ENCODE measurements at regions not wholly inside any gene's neighbourhood (a gene's known extent, or its start where the extent isn't known, plus 50 kb on each side); places are given as distances from the start of the nearest gene placed in this dataset.

DNA sequence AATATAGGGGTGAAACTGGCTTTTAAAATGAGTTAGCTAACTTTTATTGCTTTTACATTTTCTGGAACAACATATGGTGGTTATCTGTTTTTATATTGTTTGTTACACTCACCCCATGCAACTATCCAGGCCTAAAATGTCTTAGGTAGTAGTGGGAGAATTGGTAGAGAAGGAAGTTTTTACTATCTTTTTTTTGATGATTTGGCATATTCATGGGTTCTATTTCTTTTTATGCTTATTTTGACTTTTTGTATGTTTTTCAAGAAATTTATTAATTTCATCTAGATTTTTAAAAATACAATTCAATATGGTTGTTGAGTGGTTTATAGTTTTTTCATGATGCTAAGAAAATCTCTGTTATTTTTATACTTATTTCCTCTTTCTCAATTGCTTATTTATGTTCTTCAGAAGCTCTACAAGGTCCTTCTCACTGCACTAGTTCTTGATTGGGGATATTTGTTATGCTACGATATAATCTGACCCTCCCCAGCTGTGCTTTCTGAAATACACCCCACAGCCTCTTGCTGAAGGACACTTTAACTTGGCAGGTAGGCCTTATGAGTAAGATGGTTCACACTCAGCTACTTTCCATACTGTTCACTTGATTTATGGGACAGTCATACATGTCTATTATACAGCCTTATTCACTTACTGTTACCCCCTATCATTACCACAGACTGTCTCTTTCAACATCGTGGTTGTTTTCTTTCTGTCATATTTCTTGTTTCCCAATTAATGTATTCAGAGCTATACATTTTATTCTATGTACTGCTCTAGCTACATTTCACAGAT, 431.2 kb downstream of the METTL15 start:
- Histone ChIP-seq H3K9ac (ENCODE audit: insufficient read length) (no peak overlapping the region), H3K9me3 (ENCODE audit: low read depth, low read length) (no peaks in the 10 kb centered on the region), H3K27ac (no peak overlapping the region), H3K4me3 (no peak overlapping the region), H3K36me3 (ENCODE audit: insufficient read depth, low read length) (no peaks in the 10 kb centered on the region)
- no peak for DNase-seq (ENCODE audit: low read depth, low spot score)
- TF ChIP-seq EZH2 (IDR thresholded peaks at IDR 0.05) (no peak), FOXP2 (optimal IDR thresholded peaks at IDR 0.05; ENCODE audit: control extremely low read depth, extremely low read length, insufficient read depth) (no peak), POLR2AphosphoS5 (IDR thresholded peaks at IDR 0.05; ENCODE audit: borderline replicate concordance, low read depth, low read length) (no peak)

DNA sequence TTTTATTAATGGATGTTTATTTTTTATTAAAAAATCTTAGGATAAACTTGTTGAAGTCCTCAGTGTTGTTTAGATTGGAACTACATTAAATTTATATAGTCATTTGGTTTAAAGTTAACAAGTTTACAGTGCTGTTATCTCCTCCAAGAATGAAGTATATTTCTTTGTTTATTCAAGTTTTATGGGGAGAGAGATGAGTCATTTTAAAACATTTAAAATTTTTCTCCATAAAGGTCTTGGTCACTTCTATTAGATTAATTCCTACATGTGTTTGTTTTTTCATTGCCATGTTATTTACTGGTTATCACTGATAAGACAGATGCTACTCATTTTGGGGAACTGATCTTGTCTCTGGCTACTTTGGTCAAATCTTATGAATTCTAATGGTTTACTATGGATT, 429.6 kb downstream of the METTL15 start:
- TF ChIP-seq POLR2AphosphoS5 (IDR thresholded peaks at IDR 0.05; ENCODE audit: borderline replicate concordance, low read depth, low read length): no peak
- no peak for TF ChIP-seq EZH2 (IDR thresholded peaks at IDR 0.05)
- no peak for TF ChIP-seq FOXP2 (optimal IDR thresholded peaks at IDR 0.05; ENCODE audit: control extremely low read depth, extremely low read length, insufficient read depth)
- no peak overlapping the region for H3K27ac ChIP-seq
- no peaks in the 10 kb centered on the region for H3K36me3 ChIP-seq (ENCODE audit: insufficient read depth, low read length)
- H3K9me3 ChIP-seq (ENCODE audit: low read depth, low read length): no peaks in the 10 kb centered on the region
- no peak overlapping the region for H3K4me3 ChIP-seq
- DNase-seq (ENCODE audit: low read depth, low spot score): no peak
- no peak overlapping the region for H3K9ac ChIP-seq (ENCODE audit: insufficient read length)

DNA sequence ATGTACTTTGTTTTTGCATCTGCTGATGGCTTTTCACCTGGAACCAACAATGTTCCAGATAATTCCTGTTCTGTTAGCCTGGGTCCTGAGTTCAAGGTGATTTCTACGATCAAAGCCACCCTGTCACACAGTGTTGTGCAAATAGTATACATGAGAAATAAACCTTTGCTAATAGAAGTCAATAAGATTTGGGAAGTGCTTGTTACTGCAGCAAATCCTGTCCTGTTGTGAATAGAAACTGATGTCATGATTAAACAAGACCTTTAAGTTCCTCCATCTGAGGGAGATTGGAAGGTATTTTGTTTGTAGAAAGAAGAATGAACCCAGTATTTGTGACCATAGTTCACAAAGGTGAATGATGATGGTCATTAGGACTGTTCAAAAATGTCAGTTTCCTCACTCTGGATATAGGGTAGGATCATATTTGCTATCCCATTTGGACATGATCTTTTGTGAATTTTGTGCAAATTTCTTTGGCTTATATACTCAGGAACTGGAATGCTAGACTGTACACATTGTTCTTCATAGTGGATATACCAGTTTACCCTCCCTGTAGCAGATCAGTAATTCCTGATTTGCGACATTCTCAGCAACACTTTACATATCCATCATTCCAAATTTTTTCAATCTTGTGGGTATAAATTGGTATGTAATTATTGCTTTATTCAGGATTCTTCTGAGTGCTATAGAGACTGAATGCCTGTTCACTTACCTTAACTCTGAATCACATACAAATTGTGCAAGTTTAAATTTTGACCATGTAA, 428.5 kb downstream of the METTL15 start:
- no peaks in the 10 kb centered on the region for H3K36me3 ChIP-seq (ENCODE audit: insufficient read depth, low read length)
- no peak for TF ChIP-seq EZH2 (IDR thresholded peaks at IDR 0.05)
- no peak for TF ChIP-seq FOXP2 (optimal IDR thresholded peaks at IDR 0.05; ENCODE audit: control extremely low read depth, extremely low read length, insufficient read depth)
- no peak for TF ChIP-seq POLR2AphosphoS5 (IDR thresholded peaks at IDR 0.05; ENCODE audit: borderline replicate concordance, low read depth, low read length)
- no peaks in the 10 kb centered on the region for H3K9me3 ChIP-seq (ENCODE audit: low read depth, low read length)
- no peak overlapping the region for H3K4me3 ChIP-seq
- no peak overlapping the region for H3K27ac ChIP-seq
- H3K9ac ChIP-seq (ENCODE audit: insufficient read length): no peak overlapping the region
- no peak for DNase-seq (ENCODE audit: low read depth, low spot score)

DNA sequence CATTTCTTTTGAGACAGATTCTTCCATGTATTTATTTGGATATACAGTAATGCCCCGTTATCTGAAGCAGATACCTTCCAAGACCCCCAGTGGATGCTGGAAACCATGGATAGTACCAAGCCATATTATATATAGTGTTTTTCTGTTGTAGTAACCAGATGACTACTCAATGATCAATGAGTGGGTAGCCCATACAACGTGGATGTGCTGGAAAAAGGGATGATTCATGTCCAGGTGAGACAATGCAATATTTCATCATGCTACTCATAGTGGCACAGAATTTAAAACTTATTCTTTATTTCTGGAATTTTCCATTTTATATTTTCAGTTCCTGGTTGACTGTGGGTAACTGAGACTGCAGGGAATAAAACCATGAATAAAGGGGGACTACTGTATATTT, 427.5 kb downstream of the METTL15 start:
- no peak for DNase-seq (ENCODE audit: low read depth, low spot score)
- Histone ChIP-seq H3K9me3 (ENCODE audit: low read depth, low read length) (no peaks in the 10 kb centered on the region), H3K27ac (no peak overlapping the region), H3K9ac (ENCODE audit: insufficient read length) (no peak overlapping the region), H3K4me3 (no peak overlapping the region), H3K36me3 (ENCODE audit: insufficient read depth, low read length) (no peaks in the 10 kb centered on the region)
- no peak for TF ChIP-seq POLR2AphosphoS5 (IDR thresholded peaks at IDR 0.05; ENCODE audit: borderline replicate concordance, low read depth, low read length)
- no peak for TF ChIP-seq FOXP2 (optimal IDR thresholded peaks at IDR 0.05; ENCODE audit: control extremely low read depth, extremely low read length, insufficient read depth)
- no peak for TF ChIP-seq EZH2 (IDR thresholded peaks at IDR 0.05)

DNA sequence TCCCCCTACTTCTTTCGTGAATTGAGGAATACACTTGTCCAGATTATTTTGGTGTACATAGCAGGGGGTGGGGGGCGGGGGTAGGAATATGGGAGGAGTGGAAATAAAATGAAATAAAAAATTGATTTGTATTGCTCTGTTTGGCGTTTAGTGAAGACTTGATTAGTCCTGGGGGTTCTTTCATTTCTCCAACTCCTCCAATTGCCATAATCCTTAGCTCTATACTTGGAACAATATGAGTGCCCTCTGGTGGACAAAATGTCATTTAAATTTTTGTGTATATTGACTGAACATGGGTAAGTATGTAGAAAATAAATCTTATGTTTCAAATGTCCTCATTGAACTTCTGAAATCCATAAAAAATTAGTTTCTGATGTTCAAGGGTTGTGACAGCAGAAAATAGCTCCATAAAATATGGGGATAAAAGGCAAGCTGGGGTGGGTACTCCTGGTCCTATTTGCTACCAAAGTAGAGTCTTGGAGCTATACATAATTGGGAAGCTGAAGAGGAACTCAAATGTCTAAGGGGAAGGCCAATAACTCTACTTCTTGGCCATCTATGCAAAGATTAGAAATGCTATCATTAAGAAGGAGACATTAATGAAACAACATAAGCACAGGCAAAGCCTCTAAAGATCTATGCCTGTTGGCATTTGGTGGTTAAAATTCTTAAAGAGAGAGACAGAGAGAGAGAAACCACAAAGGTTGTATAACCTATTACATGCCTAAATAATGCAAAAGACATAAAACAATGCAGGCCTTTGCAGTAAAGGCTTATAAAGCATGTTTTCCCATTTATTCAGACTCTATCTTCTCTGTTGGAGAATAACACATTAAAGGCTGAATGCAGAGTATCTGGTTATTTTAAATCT, 421.6 kb downstream of the METTL15 start:
- Histone ChIP-seq H3K27ac (no peak overlapping the region), H3K9ac (ENCODE audit: insufficient read length) (no peak overlapping the region), H3K4me3 (no peak overlapping the region), H3K9me3 (ENCODE audit: low read depth, low read length) (no peaks in the 10 kb centered on the region), H3K36me3 (ENCODE audit: insufficient read depth, low read length) (no peaks in the 10 kb centered on the region)
- TF ChIP-seq POLR2AphosphoS5 (IDR thresholded peaks at IDR 0.05; ENCODE audit: borderline replicate concordance, low read depth, low read length): no peak
- no peak for TF ChIP-seq EZH2 (IDR thresholded peaks at IDR 0.05)
- TF ChIP-seq FOXP2 (optimal IDR thresholded peaks at IDR 0.05; ENCODE audit: control extremely low read depth, extremely low read length, insufficient read depth): no peak
- DNase-seq (ENCODE audit: low read depth, low spot score): peak; percentile 42

GRCh38 chr11:28529046-28529445, 420.9 kb downstream of the METTL15 start:
- no peak for TF ChIP-seq POLR2AphosphoS5 (IDR thresholded peaks at IDR 0.05; ENCODE audit: borderline replicate concordance, low read depth, low read length)
- no peak for TF ChIP-seq EZH2 (IDR thresholded peaks at IDR 0.05)
- TF ChIP-seq FOXP2 (optimal IDR thresholded peaks at IDR 0.05; ENCODE audit: control extremely low read depth, extremely low read length, insufficient read depth): no peak
- DNase-seq (ENCODE audit: low read depth, low spot score): no peak

DNA sequence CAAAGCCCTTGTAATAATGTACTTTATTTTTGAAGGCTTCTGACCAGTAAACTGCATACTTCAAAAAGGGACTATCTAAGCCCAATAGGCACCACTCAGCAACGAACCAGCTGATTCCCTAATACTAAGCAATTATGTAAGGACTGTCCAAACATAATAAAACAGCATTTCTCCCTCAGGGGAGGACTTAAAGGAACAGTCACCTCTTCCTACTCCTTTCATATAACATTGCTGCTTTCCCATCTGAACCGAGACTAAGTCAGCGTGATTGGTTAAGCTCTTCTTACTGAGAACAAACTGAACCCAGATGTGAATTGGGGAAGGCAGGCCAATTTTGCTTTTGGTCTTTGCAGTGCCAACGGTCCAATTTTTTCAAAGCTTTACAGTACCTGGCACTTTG, 420.0 kb downstream of the METTL15 start:
- DNase-seq (ENCODE audit: low read depth, low spot score): no peak
- no peaks in the 10 kb centered on the region for H3K36me3 ChIP-seq (ENCODE audit: insufficient read depth, low read length)
- no peak for TF ChIP-seq EZH2 (IDR thresholded peaks at IDR 0.05)
- TF ChIP-seq FOXP2 (optimal IDR thresholded peaks at IDR 0.05; ENCODE audit: control extremely low read depth, extremely low read length, insufficient read depth): no peak
- TF ChIP-seq POLR2AphosphoS5 (IDR thresholded peaks at IDR 0.05; ENCODE audit: borderline replicate concordance, low read depth, low read length): no peak

More at GRCh38 chr11:28529046-28529445, 420.9 kb downstream of the METTL15 start:
- H3K9me3 ChIP-seq (ENCODE audit: low read depth, low read length): no peaks in the 10 kb centered on the region
- H3K4me3 ChIP-seq: no peak overlapping the region
- H3K27ac ChIP-seq: no peak overlapping the region
- no peak overlapping the region for H3K9ac ChIP-seq (ENCODE audit: insufficient read length)
- H3K36me3 ChIP-seq (ENCODE audit: insufficient read depth, low read length): no peaks in the 10 kb centered on the region

DNA sequence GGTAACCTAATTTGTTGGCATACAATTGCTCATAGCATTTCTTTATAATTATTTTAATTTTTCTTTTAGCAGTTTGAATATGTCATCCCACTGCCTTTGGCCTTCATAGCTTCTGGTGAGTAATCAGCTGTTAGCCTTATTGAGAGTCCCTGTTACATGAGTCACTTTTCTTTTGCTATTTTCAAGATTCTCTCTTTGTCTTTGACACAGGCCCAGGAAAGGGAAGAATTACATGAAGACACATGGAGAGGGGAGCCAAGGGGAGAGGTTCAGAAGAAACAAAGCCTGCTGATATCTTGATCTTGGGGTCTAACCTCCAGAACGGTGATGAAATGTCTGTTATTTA, 418.2 kb downstream of the METTL15 start:
- no peak for DNase-seq (ENCODE audit: low read depth, low spot score)
- Histone ChIP-seq H3K9ac (ENCODE audit: insufficient read length) (no peak overlapping the region), H3K4me3 (no peak overlapping the region)

More for the DNA sequence above, 420.0 kb downstream of the METTL15 start:
- no peak overlapping the region for H3K9ac ChIP-seq (ENCODE audit: insufficient read length)
- H3K9me3 ChIP-seq (ENCODE audit: low read depth, low read length): no peaks in the 10 kb centered on the region
- no peak overlapping the region for H3K4me3 ChIP-seq
- no peak overlapping the region for H3K27ac ChIP-seq

More for the DNA sequence above, 418.2 kb downstream of the METTL15 start:
- TF ChIP-seq EZH2 (IDR thresholded peaks at IDR 0.05) (no peak), POLR2AphosphoS5 (IDR thresholded peaks at IDR 0.05; ENCODE audit: borderline replicate concordance, low read depth, low read length) (no peak), FOXP2 (optimal IDR thresholded peaks at IDR 0.05; ENCODE audit: control extremely low read depth, extremely low read length, insufficient read depth) (no peak)
- Histone ChIP-seq H3K27ac (no peak overlapping the region), H3K9me3 (ENCODE audit: low read depth, low read length) (no peaks in the 10 kb centered on the region), H3K36me3 (ENCODE audit: insufficient read depth, low read length) (no peaks in the 10 kb centered on the region)
